Urothelium cell line (cell line): ENCODE measurements at regions not wholly inside any gene's neighbourhood (a gene's known extent, or its start where the extent isn't known, plus 50 kb on each side); places are given as distances from the start of the nearest gene placed in this dataset.
A peak's percentile ranks its signal among the peaks of the same experiment; 100 is the strongest.
"Not testable (repeated sequence)": the region's sequence is repeated elsewhere in the genome, so short reads cannot be mapped to it uniquely, and the experiment has no call there.

Source experiments
- DNase-seq: peaks from one replicate; pipeline ENCODE4 v3.0.0; 2011; ENCODE audit warnings: low spot score, mixed read lengths
- FAIRE-seq: peaks from 2 replicates; lab custom pipeline; 2011; peaks lifted over from hg19 to GRCh38; lab: Jason Lieb, UNC

DNA sequence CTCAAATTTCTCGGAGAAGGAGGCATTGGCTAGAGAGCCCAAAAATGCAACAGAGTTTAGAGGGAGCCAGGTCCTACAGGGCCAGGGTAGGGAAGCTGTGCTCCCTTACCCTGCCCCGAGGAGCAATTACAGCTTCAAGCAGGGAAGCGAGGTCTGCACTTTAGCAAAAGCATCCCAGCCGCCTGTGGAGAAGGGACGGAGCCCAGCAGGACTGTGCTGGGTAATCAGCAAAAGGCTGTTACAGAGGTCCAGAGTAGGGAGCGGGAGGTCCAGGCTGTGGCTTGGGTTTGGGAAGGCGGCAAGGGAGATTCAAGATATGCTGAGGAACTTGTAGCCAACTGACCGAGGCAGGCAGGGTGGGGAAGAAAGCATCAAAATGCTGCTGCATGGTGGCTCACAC is 162.6 kb downstream of the TMEM132E start:
- no peak for FAIRE-seq
- no peak for DNase-seq

DNA sequence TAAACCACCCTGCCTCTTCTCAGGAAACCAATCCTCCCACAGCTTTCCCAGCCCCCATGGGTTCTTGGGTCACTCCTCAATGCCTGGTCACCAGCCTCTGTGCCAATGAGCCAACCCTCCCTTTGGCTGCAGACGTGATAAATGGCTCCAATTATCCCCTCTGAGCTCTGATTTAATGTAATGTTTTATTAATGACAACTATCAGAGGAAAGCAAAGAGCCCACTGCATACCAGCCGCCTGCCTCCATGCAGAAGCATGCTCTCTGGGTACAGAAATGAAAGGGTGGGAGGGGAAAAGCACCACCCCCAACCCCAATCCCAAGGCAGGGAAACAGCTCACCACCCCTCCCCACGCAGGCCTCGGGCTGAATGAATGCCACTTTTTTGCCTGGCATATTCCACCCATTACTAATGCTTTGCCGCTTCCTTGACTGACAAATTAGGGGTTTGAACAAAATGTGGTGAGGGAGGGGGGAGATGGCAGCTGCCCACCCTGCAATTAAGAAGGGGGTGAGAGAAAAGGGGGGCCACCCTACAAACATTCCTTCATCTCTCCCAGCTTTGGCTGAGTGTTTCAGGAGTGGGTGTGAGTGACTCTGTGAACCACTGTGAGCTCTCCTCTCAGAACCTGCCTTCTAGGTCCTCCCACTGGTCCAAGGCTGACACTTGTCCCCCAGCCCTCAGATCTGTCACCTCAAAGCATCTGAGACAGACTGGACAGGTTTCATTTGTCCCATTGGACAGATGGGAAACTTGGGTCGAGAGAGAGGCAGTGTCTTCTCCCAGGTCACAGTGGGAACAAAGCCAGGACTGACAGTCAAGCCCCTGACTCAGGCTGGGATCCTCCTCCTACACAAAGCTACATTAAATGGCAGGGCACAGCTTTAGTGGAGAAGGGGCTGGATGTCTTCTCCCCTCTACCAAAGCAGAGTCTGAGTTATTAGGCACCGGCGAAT is 161.5 kb downstream of the TMEM132E start:
- DNase-seq (no peak), FAIRE-seq (no peak)

DNA sequence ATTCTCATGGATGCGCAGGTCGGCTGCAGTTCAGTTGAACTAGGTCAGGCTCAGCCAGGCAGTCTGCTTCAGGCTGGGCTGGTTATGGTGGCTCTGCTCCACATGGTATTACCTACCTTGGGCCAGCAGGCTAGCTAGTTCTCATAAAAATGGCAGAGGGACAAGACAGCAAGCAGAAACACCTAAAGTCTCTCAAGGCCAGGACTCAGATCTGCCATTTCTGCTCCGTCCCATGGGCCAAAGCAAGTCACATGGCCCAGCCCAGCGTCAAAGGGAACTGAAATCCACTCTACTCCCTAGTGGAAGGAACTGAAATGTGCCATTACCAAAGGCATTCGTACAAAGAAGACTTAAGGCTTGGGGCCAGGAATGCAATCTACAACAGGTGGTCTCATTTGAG is 160.0 kb downstream of the TMEM132E start:
- DNase-seq: no peak
- FAIRE-seq: no peak

DNA sequence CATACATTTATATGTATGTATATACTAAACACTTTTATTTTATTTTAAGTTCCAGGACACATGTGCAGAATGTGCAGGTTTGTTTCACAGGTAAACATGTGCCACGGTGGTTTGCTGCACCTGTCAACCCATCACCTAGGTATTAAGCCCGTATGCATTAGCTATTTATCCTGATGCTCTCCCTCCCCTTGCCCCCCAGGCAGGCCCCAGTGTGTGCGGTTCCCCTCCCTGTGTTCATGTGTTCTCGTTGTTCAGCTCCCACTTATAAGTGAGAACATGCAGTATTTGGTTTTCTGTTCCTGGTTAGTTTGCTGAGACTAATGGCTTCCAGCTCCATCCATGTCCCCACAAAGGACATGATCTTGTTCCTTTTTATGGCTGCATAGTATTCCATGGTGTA is 158.3 kb downstream of the TMEM132E start:
- FAIRE-seq, DNase-seq: not testable (repeated sequence)

DNA sequence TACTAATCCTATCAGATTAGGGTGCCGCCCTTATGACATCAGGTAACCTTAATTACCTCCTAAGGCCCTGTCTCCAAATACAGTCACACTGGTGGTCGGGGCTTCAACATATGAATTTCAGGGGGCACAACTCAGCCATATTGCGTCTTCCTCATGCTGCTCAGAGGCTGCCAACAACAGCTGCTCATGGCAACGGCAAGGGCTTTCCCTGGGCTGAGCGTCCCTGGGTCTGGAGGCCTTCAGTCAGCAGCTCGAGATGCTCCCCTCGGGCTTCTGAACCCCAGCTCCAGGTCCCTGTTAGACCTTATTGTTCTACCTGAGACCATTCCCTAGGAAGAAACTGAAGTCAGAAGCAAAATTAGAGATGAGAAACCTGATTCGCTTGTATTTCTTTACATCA is 157.2 kb downstream of the TMEM132E start:
- DNase-seq (no peak), FAIRE-seq (no peak)

DNA sequence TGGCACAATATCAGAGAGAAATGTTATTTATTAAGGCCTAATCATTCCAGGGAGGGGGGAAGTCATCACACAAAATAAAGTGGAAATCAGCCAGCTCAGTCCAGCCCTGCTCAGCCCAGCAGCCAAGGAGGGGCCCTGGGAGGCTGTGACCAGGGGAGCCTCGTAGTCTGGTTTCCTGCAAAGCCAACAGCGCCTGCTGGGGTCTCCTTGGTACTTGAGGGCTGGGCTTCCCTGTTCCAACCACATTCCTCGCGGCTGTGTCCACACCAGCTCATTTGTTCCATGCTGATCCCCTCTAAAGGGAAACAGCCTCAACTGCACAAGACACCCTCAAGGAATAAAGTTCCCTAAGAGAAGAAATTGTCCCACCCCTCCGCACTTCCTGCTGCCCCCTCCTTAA is 154.0 kb downstream of the TMEM132E start:
- FAIRE-seq (no peak), DNase-seq (no peak)

DNA sequence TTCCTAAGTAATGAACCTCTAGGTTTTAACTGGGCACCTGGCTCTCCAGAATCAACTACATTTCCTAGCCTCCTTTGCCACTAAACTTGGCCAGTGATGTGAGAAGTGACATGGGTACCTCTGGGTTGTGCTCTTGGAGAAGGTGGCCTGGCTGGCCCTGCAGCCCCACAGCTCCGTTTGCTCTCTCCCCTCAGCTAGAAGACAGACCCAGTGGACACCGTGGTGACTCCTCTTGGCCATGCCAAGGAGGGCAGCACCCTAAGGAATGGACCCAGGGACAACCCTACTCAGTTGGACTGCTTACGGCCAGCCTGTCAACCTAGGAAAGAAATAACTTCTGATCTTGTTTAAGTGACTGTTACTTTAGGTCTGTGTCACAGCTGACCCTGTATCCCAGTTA is 151.4 kb downstream of the TMEM132E start:
- no peak for DNase-seq
- FAIRE-seq: no peak

DNA sequence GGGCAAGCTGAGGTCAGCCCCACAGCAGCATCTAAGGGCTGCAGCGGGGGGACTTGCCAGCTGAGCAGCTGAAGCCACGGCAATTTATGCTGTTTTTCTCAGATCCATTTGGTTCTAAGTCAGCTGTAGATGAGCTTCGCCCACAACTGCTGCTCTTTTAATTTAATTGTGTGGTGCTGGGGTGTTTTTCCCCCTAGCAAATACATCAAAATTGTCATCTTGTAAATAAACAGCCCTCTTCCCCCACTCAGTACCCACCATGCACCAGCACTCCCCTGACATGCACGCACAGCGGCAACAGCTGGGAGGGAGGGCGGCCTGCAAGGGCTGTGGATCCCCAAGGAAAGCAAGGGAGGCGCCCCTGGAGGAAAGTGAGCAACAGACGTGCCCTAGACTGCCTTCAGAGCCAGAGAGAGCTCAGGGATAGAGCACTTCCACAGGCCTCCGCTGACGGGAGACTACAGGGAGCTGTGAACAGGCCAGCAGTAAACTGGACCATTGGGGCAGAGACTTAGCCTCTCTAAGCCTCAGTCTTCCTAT is 149.5 kb downstream of the TMEM132E start:
- no peak for DNase-seq
- no peak for FAIRE-seq

DNA sequence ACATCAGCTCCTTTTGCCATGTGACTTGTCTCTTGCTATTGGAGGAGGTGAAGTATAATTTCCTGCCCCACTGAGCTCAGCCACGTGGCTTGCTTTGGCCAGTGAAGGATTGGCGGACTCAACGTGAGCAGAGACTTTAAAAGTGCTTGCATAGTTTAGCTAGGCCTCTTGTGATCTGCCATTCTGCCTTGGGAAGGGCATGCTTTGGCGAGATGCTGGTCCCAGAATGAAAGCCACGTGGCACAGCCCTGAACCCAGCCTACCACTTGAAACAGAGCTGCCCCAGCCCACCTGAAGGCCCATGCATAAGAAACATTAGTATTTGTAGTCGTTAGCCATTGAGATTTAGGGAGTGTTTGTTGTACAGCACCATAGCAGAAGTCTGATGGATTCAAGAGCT is 148.2 kb downstream of the TMEM132E start:
- DNase-seq (no peak), FAIRE-seq (no peak)

DNA sequence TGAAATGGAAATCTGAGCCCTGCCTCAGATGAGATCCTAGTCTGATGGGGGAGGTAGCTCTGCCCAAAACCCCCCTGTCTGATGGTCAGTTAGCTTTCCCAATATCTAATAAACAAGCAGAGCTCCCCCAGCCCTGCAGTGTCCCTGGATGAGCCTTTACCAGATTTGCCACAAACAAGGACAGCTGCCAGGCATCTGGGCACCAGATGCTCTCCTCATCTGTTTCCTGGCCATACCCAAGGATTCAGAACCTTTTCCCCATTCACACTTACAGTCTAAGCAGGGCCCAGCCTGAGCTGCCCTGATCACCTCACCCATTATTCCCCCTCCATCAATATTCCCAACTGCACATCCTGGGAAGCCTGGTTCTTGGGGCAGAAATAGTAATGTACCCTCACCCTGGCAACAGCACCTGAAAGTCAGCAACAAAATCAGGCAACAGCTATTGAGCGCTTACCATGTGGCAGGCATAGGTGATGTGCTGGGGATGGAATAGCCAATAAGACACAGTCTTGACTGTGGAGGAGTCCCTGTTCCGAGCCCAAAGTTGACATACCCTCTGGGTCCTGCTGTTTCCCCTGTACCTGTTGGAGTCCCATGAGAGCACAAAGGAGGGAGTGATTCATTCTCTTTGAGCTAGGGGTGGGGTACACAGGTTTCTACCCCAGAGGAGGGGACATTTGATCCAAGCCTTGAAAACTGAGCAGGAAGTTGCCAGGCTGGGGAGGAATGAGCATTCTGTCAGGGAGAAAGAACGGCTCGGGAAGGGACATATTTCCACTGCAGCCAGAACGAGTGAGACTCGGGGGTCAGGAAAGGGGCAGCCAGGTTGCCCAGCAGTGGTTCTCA is 147.4 kb downstream of the TMEM132E start:
- DNase-seq (no peak), FAIRE-seq (no peak)

DNA sequence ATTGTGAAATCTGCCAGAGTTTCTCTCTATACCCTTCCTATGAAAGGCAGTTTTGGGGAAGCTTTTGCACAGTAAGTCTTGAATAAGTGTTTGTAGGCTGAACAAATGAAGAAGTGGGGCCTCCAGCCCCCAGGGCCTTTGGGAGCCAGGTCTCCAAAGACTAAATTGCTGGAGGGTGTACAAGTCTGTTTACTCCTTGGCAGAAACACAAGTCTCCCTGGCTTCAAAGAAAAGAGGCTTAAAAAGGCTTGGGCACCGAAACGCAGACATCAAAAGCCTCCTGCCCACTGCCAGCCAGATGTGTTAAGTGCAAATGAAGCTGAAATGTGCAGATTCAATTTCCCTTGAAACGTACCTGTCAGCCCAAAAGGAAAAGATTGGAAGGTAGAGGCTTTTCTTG is 146.3 kb downstream of the TMEM132E start:
- DNase-seq (no peak), FAIRE-seq (no peak)

DNA sequence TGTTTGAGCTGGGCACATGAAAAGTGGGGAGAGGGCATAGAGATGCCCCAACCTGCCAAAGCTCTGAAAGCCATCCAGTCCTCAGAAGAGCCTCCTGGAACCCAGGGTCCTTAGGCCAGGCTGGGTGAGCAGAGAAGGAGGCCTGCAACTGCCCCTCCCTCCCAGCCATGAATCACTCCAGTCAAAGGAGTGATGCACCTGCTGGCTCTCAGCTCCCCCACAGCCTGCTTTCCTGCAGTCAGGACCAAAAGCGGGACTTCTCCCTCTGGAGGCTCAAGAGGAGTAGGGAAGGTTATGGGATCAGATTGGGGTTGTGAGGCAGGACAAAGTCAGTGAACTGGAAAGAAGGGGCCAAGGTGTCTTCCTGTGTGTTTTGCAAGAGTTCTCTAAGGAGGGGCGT is 145.6 kb downstream of the TMEM132E start:
- FAIRE-seq (no peak), DNase-seq (no peak)

DNA sequence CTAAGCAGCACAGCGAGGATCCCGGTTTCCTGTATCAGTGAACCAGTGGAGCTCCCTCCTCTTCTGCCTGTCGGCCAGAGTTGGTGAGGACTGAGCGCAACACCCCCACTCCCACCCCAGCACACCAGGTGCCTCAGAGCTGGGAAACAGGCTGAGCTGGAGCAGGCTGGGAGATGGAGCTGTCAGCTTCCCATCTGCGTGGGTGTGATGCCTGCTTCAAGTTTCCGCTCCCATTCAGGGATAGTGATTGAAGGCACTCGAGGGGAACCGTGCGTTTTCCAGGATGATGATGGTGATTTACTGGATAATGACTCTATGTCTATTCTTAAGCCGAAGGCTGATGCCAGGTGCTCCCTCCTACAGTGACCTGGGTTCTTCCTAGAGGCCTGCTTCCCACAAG is 144.5 kb downstream of the TMEM132E start:
- DNase-seq (no peak), FAIRE-seq (no peak)

DNA sequence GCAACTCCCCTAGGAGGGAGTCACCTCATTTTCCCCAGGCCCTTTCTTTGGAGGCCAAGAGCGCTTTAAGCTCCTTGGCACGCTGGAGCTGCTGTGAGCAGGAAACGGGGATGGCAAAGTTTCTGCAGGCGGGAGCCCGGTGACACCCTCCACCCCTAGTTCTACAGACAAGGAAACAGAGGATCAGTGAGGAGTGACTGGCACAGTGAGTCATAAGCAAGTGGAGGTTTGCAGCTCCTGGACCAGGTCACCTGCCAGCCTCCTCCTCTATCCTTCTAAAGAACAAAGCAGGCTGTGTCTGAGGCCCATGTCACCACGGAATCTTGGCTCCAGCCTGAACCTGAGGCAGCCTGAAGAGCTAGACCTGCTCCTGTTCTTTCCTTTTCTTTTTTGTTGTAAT is 141.9 kb downstream of the TMEM132E start:
- no peak for FAIRE-seq

DNA sequence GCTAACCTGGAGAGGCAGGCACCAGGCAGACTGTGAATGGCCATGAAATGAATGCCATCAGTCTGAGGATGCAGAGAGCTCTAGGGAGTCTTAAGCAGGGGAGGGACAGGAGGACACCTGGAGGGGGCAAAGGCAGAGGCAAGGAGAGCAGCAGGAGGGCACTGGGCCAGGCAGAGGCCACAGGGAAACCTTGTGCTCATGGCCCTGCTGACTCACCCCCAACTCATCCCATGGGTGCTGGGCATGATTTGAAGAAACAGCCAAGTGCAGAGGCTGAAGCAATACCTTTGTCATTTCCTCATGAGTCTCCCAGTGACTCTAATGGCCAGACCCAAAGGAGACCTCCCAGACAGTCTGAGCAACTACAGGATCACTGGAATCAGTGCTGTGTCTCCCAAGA is 141.4 kb downstream of the TMEM132E start:
- no peak for FAIRE-seq
- peak; percentile 39 for DNase-seq

More for the DNA sequence above, 141.9 kb downstream of the TMEM132E start:
- DNase-seq: peak; percentile 40

DNA sequence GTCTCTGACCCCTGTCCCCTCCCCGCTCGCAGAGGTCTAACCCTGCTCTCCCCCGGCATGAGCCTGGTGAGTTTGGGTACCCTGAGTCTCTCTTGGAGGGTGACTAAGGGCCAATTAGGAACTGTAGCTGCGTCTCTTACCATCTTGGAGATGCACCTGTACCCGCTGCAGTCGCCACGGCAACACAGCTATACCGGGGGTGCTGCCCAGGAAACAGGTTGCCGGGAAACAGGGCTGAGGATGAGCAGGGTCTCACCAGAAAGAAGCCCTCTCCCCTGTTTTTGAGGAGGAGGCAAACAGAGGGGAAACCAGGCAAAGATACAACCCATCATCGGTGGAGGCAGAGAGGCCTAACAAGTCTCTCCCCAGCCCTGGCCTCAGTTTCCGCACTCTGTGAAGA is 140.2 kb downstream of the TMEM132E start:
- FAIRE-seq (no peak), DNase-seq (no peak)

DNA sequence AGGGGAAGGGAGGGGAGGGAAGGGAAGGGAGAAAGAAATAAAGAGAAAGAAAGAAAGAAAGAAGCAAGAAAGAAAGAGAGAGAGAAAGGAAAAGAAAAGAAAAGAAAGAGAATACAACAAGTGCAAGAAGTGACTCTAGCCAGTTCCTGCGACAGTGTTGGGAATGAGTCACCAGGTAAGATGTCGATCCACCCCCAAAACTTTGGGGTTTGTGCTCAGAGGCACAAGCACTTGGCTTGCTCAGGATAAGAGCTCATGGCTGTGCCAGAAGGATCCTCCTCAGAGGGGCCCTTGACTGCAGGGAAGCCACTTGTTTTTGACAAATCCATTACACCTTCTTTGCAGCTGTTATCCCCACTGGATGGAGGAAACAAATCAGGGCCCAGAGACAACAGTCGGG is 137.7 kb downstream of the TMEM132E start:
- no peak for FAIRE-seq
- no peak for DNase-seq

DNA sequence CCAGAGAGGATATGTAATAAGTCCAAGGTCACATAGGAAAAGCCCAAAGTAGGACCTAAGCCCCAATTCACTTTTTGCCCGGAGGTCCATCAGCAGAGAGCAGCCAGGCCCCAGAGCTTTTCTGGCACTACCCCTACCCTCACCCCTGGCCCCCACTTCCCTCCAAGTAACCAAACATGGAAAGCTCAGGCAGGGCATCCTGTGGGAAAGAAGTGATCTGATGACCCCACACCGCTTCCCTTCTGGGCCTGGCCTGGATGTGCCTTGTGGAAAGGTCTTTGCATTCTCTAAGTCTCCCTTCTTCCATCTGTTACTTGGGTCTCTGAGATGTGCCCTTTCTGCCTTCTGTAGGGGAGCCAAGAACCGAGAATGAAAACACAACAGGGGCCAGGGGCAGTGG is 136.9 kb downstream of the TMEM132E start:
- FAIRE-seq (no peak), DNase-seq (no peak)

DNA sequence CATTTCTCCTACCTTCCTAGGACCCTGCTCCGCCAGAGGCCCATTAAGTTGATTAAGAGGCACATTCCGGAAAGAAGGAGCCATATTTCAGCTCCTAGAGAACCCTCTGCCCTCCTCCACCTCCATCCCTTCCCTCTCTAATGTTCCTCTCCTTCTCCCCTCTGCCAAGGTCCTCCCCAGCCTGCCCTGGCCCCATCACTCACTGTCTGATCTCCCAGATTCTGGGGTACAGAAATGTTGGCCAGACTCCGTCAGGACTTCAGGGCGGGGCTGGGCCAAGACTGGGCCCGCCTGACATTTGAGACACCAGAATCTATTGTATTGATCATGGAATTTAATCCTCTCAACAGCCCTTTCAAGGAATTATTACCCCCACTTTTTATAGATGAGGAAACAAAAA is 136.1 kb downstream of the TMEM132E start:
- no peak for FAIRE-seq
- DNase-seq: no peak

DNA sequence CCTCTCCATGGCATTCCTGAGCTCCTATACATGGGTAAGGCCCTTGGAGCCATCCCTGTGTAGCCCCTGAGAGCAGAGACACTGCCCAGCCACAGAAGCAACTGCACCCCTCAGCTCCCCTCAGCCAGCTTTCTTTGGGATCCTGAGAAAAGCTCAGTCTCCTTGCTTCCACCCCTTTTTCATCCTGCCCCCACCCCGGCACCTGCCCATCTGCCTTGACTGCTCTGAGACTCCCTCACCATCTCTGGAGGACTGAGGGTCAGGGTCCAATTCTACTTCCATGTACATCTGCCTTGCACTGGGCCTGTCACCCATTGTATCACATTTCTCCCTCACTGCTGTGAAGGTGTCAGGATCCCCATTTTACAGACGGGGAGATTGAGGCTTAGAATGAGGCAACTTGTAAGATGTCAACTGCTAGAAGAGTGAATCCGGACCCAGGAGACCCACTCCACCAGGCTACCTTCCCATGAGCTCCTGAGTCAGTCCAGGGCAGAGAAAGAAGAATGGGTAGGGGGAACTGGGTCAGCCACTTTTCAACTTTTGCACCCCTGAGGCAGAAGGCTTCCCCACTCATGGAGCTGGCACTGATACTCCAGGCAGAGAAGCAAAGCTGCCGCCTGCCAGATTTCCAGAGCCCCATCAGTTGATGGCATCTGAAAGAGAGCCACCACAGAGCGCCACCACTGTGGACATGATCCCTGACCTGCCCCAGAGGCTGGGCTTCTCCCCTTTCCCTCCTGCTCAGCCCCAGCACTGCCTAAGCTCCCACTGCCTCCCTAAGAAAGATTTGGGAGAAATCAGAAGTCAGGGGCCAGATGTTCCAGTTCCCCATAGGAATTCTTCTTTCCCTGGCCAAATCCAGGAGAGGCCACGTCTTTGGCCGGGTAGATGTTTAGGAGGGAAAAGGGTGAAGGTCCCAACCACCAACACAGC is 135.4 kb downstream of the TMEM132E start:
- FAIRE-seq (no peak), DNase-seq (no peak)
